ENCODE measurements at regions not wholly inside any gene's neighbourhood (a gene's known extent, or its start where the extent isn't known, plus 50 kb on each side); places are given as distances from the start of the nearest gene placed in this dataset.
"Not testable (repeated sequence)": the region's sequence is repeated elsewhere in the genome, so short reads cannot be mapped to it uniquely, and the experiment has no call there.

GRCh38 chr3:177611752-177612334 is 414.6 kb upstream of the TBL1XR1 start:
- H3K4me1 Mint-ChIP-seq, result peaks cover 7% of the 10 kb centered on the region

GRCh38 chr3:177613901-177614300 is 416.6 kb upstream of the TBL1XR1 start:
- DNase-seq, result no peak
- POLR2A ChIA-PET, result no interaction called here
- no peak overlapping the region for H3K27ac Mint-ChIP-seq
- H3K4me3 Mint-ChIP-seq, result no peak overlapping the region
- peaks cover 3% of the 10 kb centered on the region for H3K9me3 Mint-ChIP-seq
- H3K36me3 Mint-ChIP-seq (ENCODE audit: low read depth), result no peaks in the 10 kb centered on the region
- no peaks in the 10 kb centered on the region for H3K27me3 Mint-ChIP-seq
- H3K4me1 Mint-ChIP-seq, result peaks cover 4% of the 10 kb centered on the region
- CTCF ChIA-PET, result interaction anchor here (0.6 to 0.7 kb wide), 2 partner anchors 21 to 424 kb away, joined by 3 read pairs; no protein-coding TSS in a partner anchor

More at GRCh38 chr3:177611752-177612334, 414.6 kb upstream of the TBL1XR1 start:
- no peaks in the 10 kb centered on the region for H3K27me3 Mint-ChIP-seq
- CTCF ChIA-PET, result interaction anchor here (0.7 kb wide), 1 partner anchor 61 kb away, joined by 3 read pairs; no protein-coding TSS in a partner anchor
- no peak for DNase-seq
- H3K9me3 Mint-ChIP-seq, result peaks cover 3% of the 10 kb centered on the region
- POLR2A ChIA-PET, result no interaction called here
- no peak overlapping the region for H3K27ac Mint-ChIP-seq
- H3K4me3 Mint-ChIP-seq, result no peak overlapping the region
- no peaks in the 10 kb centered on the region for H3K36me3 Mint-ChIP-seq (ENCODE audit: low read depth)

- Mint-ChIP-seq H3K9me3 (peaks cover 3% of the 10 kb centered on the region), H3K27ac (no peak overlapping the region)
- POLR2A ChIA-PET, result no interaction called here
Measured at GRCh38 chr3:177615015-177615414, 417.7 kb upstream of the TBL1XR1 start.

DNA sequence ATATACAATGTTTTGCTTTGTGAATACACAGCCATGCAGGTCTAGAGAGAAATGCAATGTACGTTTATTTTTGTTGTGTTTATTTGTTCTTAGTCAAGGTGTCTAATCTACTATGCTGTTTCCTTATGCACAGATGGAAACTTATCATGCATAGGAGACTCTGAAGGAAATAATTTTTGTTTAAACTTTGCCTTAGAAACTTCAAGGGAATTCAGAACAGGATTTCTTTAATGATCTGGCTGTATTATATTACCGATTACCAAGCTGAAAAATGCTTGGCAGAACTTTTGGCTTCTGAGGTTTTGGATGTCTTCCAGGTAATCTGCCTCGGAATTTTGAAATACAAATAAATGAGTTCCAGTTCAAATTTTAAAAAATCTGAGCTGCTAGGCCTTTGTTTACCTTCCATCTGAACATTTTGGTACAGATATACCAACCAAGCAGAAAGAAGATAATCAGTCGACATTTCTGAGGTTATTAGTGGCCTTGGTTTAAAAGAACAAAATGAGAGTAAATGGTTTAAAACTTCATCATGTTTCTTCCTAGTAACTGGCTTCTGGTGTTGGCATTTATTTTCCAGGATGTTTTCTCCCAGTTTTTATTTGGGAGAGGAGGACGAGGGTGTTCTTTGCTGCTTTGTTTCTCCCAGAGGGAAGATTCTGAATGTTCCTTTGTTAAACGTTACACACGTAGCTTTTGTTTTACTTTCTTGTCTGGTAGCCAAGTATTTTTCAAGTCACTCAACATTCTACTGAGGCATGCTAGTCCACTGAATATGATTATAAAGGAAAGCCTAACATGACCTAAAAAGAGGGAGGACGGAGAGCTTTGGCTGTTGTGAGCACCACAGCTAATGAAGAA is 421.8 kb upstream of the TBL1XR1 start:
- Mint-ChIP-seq H3K4me3 (no peak overlapping the region), H3K36me3 (ENCODE audit: low read depth) (no peaks in the 10 kb centered on the region), H3K27ac (no peak overlapping the region), H3K9me3 (no peaks in the 10 kb centered on the region), H3K4me1 (peaks cover 4% of the 10 kb centered on the region), H3K27me3 (no peaks in the 10 kb centered on the region)
- DNase-seq, result no peak
- ChIA-PET CTCF (no interaction called here), POLR2A (no interaction called here)

More at GRCh38 chr3:177615015-177615414, 417.7 kb upstream of the TBL1XR1 start:
- H3K36me3 Mint-ChIP-seq (ENCODE audit: low read depth), result no peaks in the 10 kb centered on the region
- H3K4me1 Mint-ChIP-seq, result peaks cover 4% of the 10 kb centered on the region
- H3K4me3 Mint-ChIP-seq, result no peak overlapping the region
- CTCF ChIA-PET, result no interaction called here
- H3K27me3 Mint-ChIP-seq, result no peaks in the 10 kb centered on the region
- no peak for DNase-seq

GRCh38 chr3:177620073-177620472 is 422.8 kb upstream of the TBL1XR1 start:
- Mint-ChIP-seq H3K4me1 (peaks cover 7% of the 10 kb centered on the region), H3K36me3 (ENCODE audit: low read depth) (no peaks in the 10 kb centered on the region), H3K4me3 (no peak overlapping the region), H3K27ac (no peak overlapping the region), H3K27me3 (no peaks in the 10 kb centered on the region), H3K9me3 (peaks cover 2% of the 10 kb centered on the region)
- POLR2A ChIA-PET, result no interaction called here
- DNase-seq, result no peak
- CTCF ChIA-PET, result no interaction called here

GRCh38 chr3:177622520-177622919 is 425.2 kb upstream of the TBL1XR1 start:
- no peaks in the 10 kb centered on the region for H3K27me3 Mint-ChIP-seq
- ChIA-PET POLR2A (no interaction called here), CTCF (no interaction called here)
- peaks cover 5% of the 10 kb centered on the region for H3K4me1 Mint-ChIP-seq
- H3K36me3 Mint-ChIP-seq (ENCODE audit: low read depth), result no peaks in the 10 kb centered on the region
- H3K9me3 Mint-ChIP-seq, result peaks cover 2% of the 10 kb centered on the region
- H3K4me3 Mint-ChIP-seq, result no peak overlapping the region
- H3K27ac Mint-ChIP-seq, result no peak overlapping the region
- no peak for DNase-seq

DNA sequence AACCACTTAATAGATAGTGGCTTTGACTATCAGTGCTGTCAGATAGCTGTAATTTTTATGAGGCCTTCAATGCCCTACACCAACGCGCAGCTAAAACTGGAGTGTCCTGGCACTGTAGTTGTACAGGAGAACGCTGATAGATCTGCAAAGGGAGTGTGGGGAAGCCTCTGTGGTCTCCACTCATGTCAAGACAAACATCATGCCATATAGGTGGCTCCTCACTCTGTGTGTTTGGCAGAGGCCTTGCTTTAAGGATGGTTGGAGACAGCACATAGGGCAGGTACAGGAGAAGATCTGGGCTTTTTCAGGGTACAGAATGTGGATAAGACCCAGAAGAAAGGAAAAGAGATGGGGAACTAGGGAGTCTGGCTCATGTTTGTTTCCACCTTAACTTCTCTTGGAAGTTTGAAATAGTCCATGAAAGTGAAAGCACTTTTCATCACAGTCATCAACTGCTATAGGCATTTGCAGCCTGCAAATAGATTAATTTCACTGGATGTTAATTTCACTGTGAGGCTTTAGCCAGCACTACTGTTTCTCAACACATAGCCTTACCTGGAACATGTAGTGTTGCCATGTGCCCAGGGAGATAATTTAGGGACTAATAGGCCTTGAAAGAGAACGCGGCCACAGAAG is 425.8 kb upstream of the TBL1XR1 start:
- peaks cover 2% of the 10 kb centered on the region for H3K9me3 Mint-ChIP-seq
- H3K27me3 Mint-ChIP-seq, result no peaks in the 10 kb centered on the region
- H3K4me1 Mint-ChIP-seq, result peaks cover 5% of the 10 kb centered on the region
- CTCF ChIA-PET, result no interaction called here
- H3K4me3 Mint-ChIP-seq, result no peak overlapping the region
- DNase-seq, result no peak
- POLR2A ChIA-PET, result no interaction called here
- no peaks in the 10 kb centered on the region for H3K36me3 Mint-ChIP-seq (ENCODE audit: low read depth)
- no peak overlapping the region for H3K27ac Mint-ChIP-seq

GRCh38 chr3:177624528-177625495 is 427.5 kb upstream of the TBL1XR1 start:
- Mint-ChIP-seq H3K36me3 (ENCODE audit: low read depth) (no peaks in the 10 kb centered on the region), H3K27ac (no peak overlapping the region), H3K27me3 (no peaks in the 10 kb centered on the region), H3K4me3 (no peak overlapping the region), H3K9me3 (peaks cover 4% of the 10 kb centered on the region), H3K4me1 (peaks cover 5% of the 10 kb centered on the region)
- DNase-seq, result no peak
- CTCF ChIA-PET, result interaction anchor here (1.1 kb wide), 1 partner anchor 9 kb away, joined by 3 read pairs; no protein-coding TSS in a partner anchor
- POLR2A ChIA-PET, result interaction anchor here (0.9 kb wide), 1 partner anchor 86 kb away, joined by 3 read pairs; no protein-coding TSS in a partner anchor

DNA sequence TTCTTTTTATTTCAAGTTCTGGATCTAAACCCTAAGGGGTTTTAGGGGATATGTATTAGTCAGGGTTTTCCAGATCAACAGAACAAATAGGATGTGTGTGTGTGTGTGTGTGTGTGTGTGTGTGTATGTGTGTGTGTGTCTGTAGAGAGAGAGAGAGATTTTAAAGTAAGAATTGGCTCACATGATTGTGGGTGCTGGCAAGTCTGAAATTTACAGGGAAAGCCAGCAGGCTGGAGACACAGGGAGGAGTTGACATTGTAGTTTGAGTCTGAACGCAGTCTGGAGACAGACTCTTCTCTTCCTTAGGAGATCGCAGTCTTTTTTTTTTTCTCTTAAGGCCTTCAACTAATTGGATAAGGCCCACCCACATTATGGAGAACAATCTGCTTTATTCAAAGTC is 428.8 kb upstream of the TBL1XR1 start:
- Mint-ChIP-seq H3K9me3 (peaks cover 4% of the 10 kb centered on the region), H3K4me3 (no peak overlapping the region), H3K4me1 (peaks cover 5% of the 10 kb centered on the region), H3K27me3 (no peaks in the 10 kb centered on the region), H3K36me3 (ENCODE audit: low read depth) (no peaks in the 10 kb centered on the region), H3K27ac (no peak overlapping the region)
- DNase-seq, result no peak
- ChIA-PET CTCF (no interaction called here), POLR2A (no interaction called here)

- DNase-seq; H3K9me3 Mint-ChIP-seq; H3K27me3 Mint-ChIP-seq; H3K36me3 Mint-ChIP-seq (ENCODE audit: low read depth); CTCF ChIA-PET; H3K4me1 Mint-ChIP-seq; H3K4me3 Mint-ChIP-seq; H3K27ac Mint-ChIP-seq: not testable (repeated sequence)
- POLR2A ChIA-PET, result interaction anchor here (0.6 kb wide), 1 partner anchor 336 kb away, joined by 4 read pairs; no protein-coding TSS in a partner anchor
Measured at GRCh38 chr3:177628095-177628719, 430.9 kb upstream of the TBL1XR1 start.

DNA sequence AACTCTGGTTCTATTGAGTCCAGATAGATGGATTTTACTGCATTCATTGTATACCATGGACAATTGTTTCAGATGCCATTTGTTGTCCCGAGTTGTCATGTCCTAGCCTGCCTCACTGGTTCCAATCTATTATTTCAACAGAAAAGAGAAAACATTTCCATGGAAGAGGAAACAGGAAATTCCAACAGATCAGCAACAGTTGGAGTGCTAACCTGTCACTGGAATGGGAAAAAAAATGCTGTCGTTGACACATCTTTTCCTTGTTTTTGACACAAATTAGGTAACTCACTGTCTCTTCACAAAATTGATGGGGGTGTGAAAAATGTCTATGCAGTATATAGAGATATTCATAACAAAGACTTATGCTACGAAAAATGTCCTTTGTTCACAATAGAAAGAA is 432.0 kb upstream of the TBL1XR1 start:
- Mint-ChIP-seq H3K27ac (no peak overlapping the region), H3K27me3 (no peaks in the 10 kb centered on the region), H3K9me3 (peaks cover 4% of the 10 kb centered on the region), H3K4me1 (peaks cover 5% of the 10 kb centered on the region), H3K4me3 (no peak overlapping the region), H3K36me3 (ENCODE audit: low read depth) (no peaks in the 10 kb centered on the region)
- DNase-seq, result no peak
- CTCF ChIA-PET, result no interaction called here
- POLR2A ChIA-PET, result no interaction called here

GRCh38 chr3:177633671-177634207 is 436.5 kb upstream of the TBL1XR1 start:
- ChIA-PET POLR2A (no interaction called here), CTCF (no interaction called here)
- H3K27ac Mint-ChIP-seq, result no peak overlapping the region
- no peak for DNase-seq
- no peaks in the 10 kb centered on the region for H3K4me1 Mint-ChIP-seq
- H3K36me3 Mint-ChIP-seq (ENCODE audit: low read depth), result no peaks in the 10 kb centered on the region
- H3K4me3 Mint-ChIP-seq, result no peak overlapping the region
- H3K9me3 Mint-ChIP-seq, result peaks cover 4% of the 10 kb centered on the region
- no peaks in the 10 kb centered on the region for H3K27me3 Mint-ChIP-seq
